Left hindlimb (tissue), 1 donor: ENCODE measurements at regions not wholly inside any gene's neighbourhood (a gene's known extent, or its start where the extent isn't known, plus 50 kb on each side); places are given as distances from the start of the nearest gene placed in this dataset.
"Not testable (repeated sequence)": the region's sequence is repeated elsewhere in the genome, so short reads cannot be mapped to it uniquely, and the experiment has no call there.

Experiments used
- DNase-seq: peaks from one replicate; pipeline ENCODE4 v3.0.0-alpha.2; 2018

GRCh38 chr9:96130970-96131369, 171.0 kb downstream of the HSD17B3 start:
- DNase-seq = no peak

GRCh38 chr9:96129747-96130146, 172.2 kb downstream of the HSD17B3 start:
- DNase-seq = no peak

- no peak for DNase-seq
Measured at GRCh38 chr9:96128880-96129279, 173.1 kb downstream of the HSD17B3 start.

- no peak for DNase-seq
Measured at GRCh38 chr9:96126321-96126881, 175.6 kb downstream of the HSD17B3 start.

- DNase-seq = no peak
Measured at GRCh38 chr9:96125624-96126023, 176.4 kb downstream of the HSD17B3 start.

- DNase-seq = no peak
Measured at GRCh38 chr9:96122751-96123150, 179.2 kb downstream of the HSD17B3 start.

- DNase-seq = no peak
Measured at GRCh38 chr9:96122282-96122681, 179.7 kb downstream of the HSD17B3 start.

- DNase-seq = no peak
Measured at GRCh38 chr9:96121136-96121535, 180.8 kb downstream of the HSD17B3 start.

- DNase-seq = no peak
Measured at GRCh38 chr9:96117398-96118080, 184.4 kb downstream of the HSD17B3 start.

- no peak for DNase-seq
Measured at GRCh38 chr9:96116275-96117064, 185.5 kb downstream of the HSD17B3 start.

GRCh38 chr9:96115836-96116235, 186.1 kb downstream of the HSD17B3 start:
- no peak for DNase-seq

- DNase-seq = no peak
Measured at GRCh38 chr9:96113032-96113431, 188.9 kb downstream of the HSD17B3 start.

- DNase-seq = no peak
Measured at GRCh38 chr9:96109680-96110351, 192.2 kb downstream of the HSD17B3 start.

GRCh38 chr9:96108691-96109380, 193.1 kb downstream of the HSD17B3 start:
- no peak for DNase-seq

GRCh38 chr9:96107436-96107835, 194.5 kb downstream of the HSD17B3 start:
- no peak for DNase-seq

- no peak for DNase-seq
Measured at GRCh38 chr9:96100385-96101300, 201.3 kb downstream of the HSD17B3 start.

- not testable (repeated sequence) for DNase-seq
Measured at GRCh38 chr9:96090630-96091029, 211.3 kb downstream of the HSD17B3 start.

GRCh38 chr9:96089452-96090085, 212.4 kb downstream of the HSD17B3 start:
- DNase-seq = no peak

GRCh38 chr9:96088510-96088909, 213.0 kb downstream of the ERCC6L2 start:
- DNase-seq = no peak

- no peak for DNase-seq
Measured at GRCh38 chr9:96087669-96088299, 212.3 kb downstream of the ERCC6L2 start.
